ENCODE measurements at regions not wholly inside any gene's neighbourhood (a gene's known extent, or its start where the extent isn't known, plus 50 kb on each side); places are given as distances from the start of the nearest gene placed in this dataset.
"Not testable (repeated sequence)": the region's sequence is repeated elsewhere in the genome, so short reads cannot be mapped to it uniquely, and the experiment has no call there.

DNA sequence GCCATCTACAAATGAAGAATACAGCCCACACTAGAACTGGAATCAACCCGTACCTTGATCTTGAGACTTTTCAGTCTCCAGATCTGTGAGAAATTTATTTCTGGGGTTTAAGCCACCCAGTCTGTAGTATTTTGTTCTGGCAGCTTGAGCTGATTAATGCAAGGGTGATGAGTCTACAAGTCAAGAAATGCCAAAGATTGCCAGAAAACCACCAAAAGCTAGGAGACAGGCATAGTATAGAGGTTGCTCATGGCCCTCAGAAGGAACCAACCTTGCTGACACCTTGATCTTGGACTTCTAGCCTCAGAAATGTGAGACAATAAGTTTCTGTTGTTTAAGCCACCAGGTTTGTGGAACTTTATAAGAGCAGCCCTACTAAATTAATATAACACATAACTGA, 428.2 kb upstream of the KLF12 start:
- ChIA-PET CTCF (no interaction called here), POLR2A (no interaction called here)
- no peaks in the 10 kb centered on the region for H3K4me1 Mint-ChIP-seq
- H3K36me3 Mint-ChIP-seq (ENCODE audit: low read depth): no peaks in the 10 kb centered on the region
- H3K4me3 Mint-ChIP-seq: no peak overlapping the region
- H3K27ac Mint-ChIP-seq: no peak overlapping the region
- no peak for DNase-seq
- H3K9me3 Mint-ChIP-seq: no peaks in the 10 kb centered on the region
- H3K27me3 Mint-ChIP-seq: peaks cover 3% of the 10 kb centered on the region

DNA sequence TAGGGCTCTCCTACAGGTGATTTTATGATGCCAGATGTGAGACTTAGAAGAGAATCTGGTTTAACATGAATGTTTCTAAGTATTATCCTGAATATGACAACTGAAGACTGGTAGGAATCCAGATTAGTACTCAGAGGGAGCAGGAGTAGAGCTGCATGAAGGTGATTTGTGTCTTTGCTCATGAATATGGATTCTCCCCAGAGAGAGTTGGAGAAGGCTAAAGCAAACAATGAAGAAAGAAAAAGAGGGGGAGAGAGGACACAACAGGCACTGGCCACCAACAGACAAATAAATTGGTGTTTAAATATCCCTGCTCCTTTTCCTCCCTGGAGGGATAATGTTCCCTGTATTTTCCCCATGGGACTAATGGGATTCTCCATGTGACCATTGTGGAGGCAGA, 427.0 kb upstream of the KLF12 start:
- ChIA-PET CTCF (no interaction called here), POLR2A (no interaction called here)
- no peak overlapping the region for H3K4me3 Mint-ChIP-seq
- no peaks in the 10 kb centered on the region for H3K27me3 Mint-ChIP-seq
- no peak for DNase-seq
- no peaks in the 10 kb centered on the region for H3K4me1 Mint-ChIP-seq
- H3K27ac Mint-ChIP-seq: no peak overlapping the region
- H3K36me3 Mint-ChIP-seq (ENCODE audit: low read depth): no peaks in the 10 kb centered on the region
- no peaks in the 10 kb centered on the region for H3K9me3 Mint-ChIP-seq

DNA sequence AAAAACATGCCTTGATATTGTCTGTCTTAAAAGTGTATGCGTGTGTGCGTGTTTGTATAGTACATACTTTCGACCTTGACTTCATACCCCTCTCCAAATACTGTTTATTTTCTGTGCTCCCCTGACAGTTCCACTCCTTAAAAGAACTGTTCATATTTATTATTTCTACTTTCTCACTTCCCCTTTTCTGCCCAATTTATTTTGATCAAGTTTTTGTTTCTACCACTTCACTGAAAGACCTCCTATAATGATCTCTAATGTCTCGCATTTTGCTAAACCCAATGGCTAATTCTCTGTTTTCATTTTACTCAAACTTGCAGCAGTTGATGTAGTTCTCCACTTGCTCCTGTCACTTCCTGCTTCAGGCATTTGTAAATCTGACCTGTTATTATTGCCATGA, 426.1 kb upstream of the KLF12 start:
- H3K4me3 Mint-ChIP-seq: no peak overlapping the region
- H3K36me3 Mint-ChIP-seq (ENCODE audit: low read depth): no peaks in the 10 kb centered on the region
- POLR2A ChIA-PET: no interaction called here
- H3K27ac Mint-ChIP-seq: no peak overlapping the region
- H3K9me3 Mint-ChIP-seq: no peaks in the 10 kb centered on the region
- peaks cover 1% of the 10 kb centered on the region for H3K4me1 Mint-ChIP-seq
- CTCF ChIA-PET: no interaction called here
- no peaks in the 10 kb centered on the region for H3K27me3 Mint-ChIP-seq
- DNase-seq: no peak

DNA sequence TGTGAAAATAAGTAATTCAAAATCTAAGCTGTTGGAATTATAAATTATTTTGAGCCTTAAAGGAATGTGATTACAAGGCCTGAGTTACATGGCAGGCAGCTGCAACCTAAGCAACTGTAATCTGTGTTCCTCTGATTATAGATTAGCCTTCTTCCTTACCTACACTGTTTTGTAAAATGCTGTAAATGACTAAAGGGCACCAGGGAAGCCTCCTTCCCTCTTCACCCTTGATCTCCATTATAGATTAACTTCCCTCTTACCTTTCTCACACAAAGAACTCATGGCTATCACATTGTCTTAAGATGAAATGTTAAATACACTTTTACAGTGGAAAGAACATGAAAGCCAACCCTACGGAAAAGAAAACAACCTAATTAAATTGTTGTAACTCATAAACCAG, 423.7 kb upstream of the KLF12 start:
- no peaks in the 10 kb centered on the region for H3K36me3 Mint-ChIP-seq (ENCODE audit: low read depth)
- ChIA-PET POLR2A (no interaction called here), CTCF (no interaction called here)
- no peaks in the 10 kb centered on the region for H3K27me3 Mint-ChIP-seq
- no peak for DNase-seq
- no peak overlapping the region for H3K27ac Mint-ChIP-seq
- H3K4me1 Mint-ChIP-seq: peaks cover 4% of the 10 kb centered on the region
- no peaks in the 10 kb centered on the region for H3K9me3 Mint-ChIP-seq
- H3K4me3 Mint-ChIP-seq: no peak overlapping the region

DNA sequence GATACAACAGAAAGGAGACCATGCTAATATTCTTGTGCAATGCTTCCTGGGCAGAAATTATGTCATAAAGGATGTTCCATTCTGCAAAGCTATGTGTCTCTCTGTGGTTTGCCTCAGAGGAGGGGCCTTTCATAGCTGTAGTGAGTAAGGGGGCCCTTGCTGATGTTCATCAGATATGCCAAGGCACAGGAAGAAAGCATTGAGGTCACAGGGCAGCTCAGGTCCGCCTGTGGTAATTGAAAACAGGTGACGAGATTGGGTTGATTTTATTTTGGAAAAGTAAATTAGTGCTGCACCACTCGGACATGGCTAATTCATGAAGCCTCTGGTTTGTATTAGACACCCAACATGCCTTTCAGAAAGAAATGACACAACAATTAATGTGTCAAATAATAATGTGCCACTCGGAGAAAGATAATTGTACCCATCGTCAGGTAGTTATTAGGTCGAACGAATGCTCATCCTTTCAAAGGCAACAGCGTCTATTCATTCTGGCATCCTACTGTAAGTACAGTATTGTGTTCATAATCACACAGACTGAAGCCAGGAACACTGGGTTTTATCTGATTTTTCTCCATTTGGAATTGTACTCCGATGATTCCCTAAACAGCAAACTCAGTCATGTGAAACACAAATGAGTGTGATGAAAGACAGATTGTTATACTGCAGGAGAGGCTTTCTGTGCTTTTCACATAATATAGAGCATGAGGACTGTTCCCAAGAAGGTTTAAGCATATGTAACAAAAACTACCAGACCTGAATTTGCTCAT, 421.6 kb upstream of the KLF12 start:
- POLR2A ChIA-PET: no interaction called here
- no peak overlapping the region for H3K27ac Mint-ChIP-seq
- H3K4me3 Mint-ChIP-seq: no peak overlapping the region
- H3K27me3 Mint-ChIP-seq: no peaks in the 10 kb centered on the region
- H3K9me3 Mint-ChIP-seq: no peaks in the 10 kb centered on the region
- no peaks in the 10 kb centered on the region for H3K36me3 Mint-ChIP-seq (ENCODE audit: low read depth)
- CTCF ChIA-PET: no interaction called here
- H3K4me1 Mint-ChIP-seq: peaks cover 8% of the 10 kb centered on the region
- no peak for DNase-seq

DNA sequence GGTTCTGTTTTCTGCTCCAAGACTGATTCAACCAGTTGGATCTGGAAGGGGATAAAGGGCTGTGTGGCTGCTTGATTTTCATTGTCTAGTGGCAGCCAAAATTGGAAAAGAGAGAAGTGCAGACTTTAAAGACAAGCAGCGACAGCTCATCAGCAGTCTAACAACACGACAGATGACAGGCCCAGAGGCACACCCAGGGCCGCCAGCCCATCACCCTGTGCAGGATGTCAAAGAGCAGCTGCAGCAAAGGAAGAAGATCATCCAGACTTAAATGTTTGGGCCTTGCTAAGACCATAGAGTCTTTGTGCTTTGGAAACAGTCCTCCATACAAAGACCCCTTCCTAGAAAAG, 421.0 kb upstream of the KLF12 start:
- no peak for DNase-seq
- Mint-ChIP-seq H3K4me1 (peaks cover 11% of the 10 kb centered on the region), H3K9me3 (no peaks in the 10 kb centered on the region), H3K27ac (no peak overlapping the region), H3K36me3 (ENCODE audit: low read depth) (no peaks in the 10 kb centered on the region), H3K27me3 (no peaks in the 10 kb centered on the region), H3K4me3 (no peak overlapping the region)
- CTCF ChIA-PET: no interaction called here
- POLR2A ChIA-PET: no interaction called here

DNA sequence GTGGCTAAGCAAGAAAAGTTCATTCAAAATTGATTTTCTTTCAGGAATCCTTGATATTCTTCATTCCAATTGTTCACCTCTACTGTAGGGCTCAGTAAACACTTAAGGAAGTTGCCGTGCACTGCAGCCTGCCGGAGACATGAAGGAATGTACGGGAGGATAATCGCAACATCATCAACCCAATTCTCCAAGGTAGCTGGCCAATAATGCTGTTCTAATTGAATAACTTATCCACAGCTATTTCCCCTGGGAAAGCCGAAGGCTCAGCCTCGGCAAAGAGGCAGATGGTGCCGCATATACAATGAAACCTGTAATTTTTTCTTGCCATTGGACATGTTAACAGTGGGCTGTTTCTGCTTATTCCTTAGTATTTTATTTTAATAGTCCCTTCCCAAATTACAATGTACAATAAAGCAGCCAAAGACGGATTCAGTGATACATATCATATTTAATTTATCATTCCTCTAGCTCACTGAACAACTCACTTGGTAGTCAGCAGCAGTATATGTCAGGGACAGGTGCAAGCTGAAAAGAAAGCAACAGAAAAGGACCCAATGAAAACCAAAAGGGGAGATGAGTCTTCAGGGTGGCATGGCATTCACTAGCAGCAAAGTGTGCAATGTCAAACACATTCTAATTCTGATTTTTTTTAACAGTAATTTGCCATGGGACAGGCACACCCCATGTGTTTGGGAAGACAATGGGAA, 420.5 kb upstream of the KLF12 start:
- no peaks in the 10 kb centered on the region for H3K36me3 Mint-ChIP-seq (ENCODE audit: low read depth)
- no peak overlapping the region for H3K27ac Mint-ChIP-seq
- DNase-seq: no peak
- POLR2A ChIA-PET: no interaction called here
- CTCF ChIA-PET: no interaction called here
- peaks cover 16% of the 10 kb centered on the region for H3K4me1 Mint-ChIP-seq
- H3K9me3 Mint-ChIP-seq: no peaks in the 10 kb centered on the region
- no peaks in the 10 kb centered on the region for H3K27me3 Mint-ChIP-seq
- no peak overlapping the region for H3K4me3 Mint-ChIP-seq

DNA sequence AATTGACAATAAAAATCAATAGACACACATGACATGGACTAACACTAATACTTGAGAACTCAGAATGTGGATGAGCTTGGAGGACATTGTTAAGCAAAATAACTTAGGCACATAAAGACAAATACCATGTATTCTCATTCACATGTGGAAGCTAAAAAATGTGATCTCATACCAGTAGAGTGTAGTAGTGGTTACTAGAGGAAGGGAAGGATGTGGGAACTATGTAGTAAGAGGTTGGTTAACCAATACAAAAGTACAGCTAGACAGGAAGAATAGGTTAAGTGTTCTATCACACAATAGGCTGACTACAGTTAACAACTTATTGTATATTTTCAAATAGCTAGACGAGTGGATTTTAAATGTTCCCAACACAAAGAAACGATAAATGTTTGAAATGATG, 415.8 kb upstream of the KLF12 start:
- Mint-ChIP-seq H3K27ac (peak overlapping the region; percentile 7), H3K27me3 (no peaks in the 10 kb centered on the region), H3K36me3 (ENCODE audit: low read depth) (no peaks in the 10 kb centered on the region), H3K4me1 (peaks cover 16% of the 10 kb centered on the region), H3K9me3 (no peaks in the 10 kb centered on the region), H3K4me3 (no peak overlapping the region)
- ChIA-PET POLR2A (interaction anchor here (1.3 kb wide), 1 partner anchor 415 kb away, joined by 5 read pairs; the partner anchor contains the start of gene KLF12), CTCF (interaction anchor here (0.6 to 1.1 kb wide), 3 partner anchors 28 to 525 kb away, joined by 3 read pairs; no protein-coding TSS in a partner anchor)
- DNase-seq: no peak

DNA sequence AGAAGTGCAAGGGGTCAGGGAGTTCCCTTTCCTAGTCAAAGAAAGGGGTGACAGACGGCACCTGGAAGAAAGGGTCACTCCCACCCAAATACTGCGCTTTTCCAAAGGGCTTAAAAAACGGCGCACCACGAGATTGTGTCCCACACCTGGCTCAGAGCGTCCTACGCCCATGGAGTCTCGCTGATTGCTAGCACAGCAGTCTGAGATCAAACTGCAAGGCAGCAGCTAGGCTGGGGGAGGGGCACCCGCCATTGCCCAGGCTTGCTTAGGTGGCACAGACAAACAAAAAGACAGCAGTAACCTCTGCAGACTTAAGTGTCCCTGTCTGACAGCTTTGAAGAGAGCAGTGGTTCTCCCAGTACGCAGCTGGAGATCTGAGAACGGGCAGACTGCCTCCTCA, 402.4 kb upstream of the KLF12 start:
- DNase-seq; CTCF ChIA-PET; H3K36me3 Mint-ChIP-seq (ENCODE audit: low read depth); H3K27me3 Mint-ChIP-seq; H3K4me1 Mint-ChIP-seq; H3K4me3 Mint-ChIP-seq; H3K27ac Mint-ChIP-seq; H3K9me3 Mint-ChIP-seq; POLR2A ChIA-PET: not testable (repeated sequence)

DNA sequence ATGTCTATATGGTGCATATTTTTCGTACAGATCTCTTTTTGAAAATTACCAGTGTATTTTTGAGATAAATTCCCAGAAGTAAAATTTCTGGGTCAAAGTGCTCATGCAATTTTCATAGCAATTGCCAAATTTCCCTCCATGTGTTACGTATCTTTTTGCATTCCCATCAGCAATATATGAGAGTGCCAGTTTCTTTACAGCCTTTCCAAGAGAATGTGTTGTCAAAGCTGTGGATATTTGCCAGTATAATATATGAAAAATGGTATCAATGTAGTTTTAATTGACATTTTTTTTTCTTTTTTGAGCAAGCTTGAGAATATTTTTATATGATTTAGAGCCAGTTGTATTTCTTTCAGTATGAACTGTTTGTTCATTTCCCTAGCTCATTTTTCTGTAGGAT, 399.0 kb upstream of the KLF12 start:
- H3K9me3 Mint-ChIP-seq: no peaks in the 10 kb centered on the region
- H3K27ac Mint-ChIP-seq: no peak overlapping the region
- ChIA-PET POLR2A (interaction anchor here (1.5 kb wide), 1 partner anchor 399 kb away, joined by 3 read pairs; the partner anchor contains the start of gene KLF12), CTCF (interaction anchor here (0.6 kb wide), 1 partner anchor 333 kb away, joined by 4 read pairs; no protein-coding TSS in a partner anchor)
- H3K4me3 Mint-ChIP-seq: no peak overlapping the region
- H3K4me1 Mint-ChIP-seq: no peaks in the 10 kb centered on the region
- H3K36me3 Mint-ChIP-seq (ENCODE audit: low read depth): no peaks in the 10 kb centered on the region
- DNase-seq: no peak
- no peaks in the 10 kb centered on the region for H3K27me3 Mint-ChIP-seq

DNA sequence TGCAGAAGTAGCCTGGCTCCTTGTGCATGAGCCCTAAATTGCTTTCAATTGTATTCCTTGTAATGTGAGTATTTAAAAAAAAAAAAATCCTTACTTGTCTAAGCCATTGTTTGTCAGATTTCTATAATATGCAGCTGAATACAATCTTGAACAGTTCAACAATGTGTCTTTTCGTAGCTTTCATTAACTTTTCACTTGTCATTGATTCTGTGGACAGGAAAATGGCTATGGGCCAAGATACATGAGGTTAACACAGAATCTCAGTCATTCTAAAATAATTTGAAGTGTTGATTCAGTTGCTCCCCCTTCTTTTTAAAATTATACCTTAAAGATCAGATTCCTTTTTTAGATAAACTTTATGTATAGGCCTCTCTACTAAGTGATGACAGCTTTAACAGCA, 395.8 kb upstream of the KLF12 start:
- no peaks in the 10 kb centered on the region for H3K36me3 Mint-ChIP-seq (ENCODE audit: low read depth)
- CTCF ChIA-PET: no interaction called here

DNA sequence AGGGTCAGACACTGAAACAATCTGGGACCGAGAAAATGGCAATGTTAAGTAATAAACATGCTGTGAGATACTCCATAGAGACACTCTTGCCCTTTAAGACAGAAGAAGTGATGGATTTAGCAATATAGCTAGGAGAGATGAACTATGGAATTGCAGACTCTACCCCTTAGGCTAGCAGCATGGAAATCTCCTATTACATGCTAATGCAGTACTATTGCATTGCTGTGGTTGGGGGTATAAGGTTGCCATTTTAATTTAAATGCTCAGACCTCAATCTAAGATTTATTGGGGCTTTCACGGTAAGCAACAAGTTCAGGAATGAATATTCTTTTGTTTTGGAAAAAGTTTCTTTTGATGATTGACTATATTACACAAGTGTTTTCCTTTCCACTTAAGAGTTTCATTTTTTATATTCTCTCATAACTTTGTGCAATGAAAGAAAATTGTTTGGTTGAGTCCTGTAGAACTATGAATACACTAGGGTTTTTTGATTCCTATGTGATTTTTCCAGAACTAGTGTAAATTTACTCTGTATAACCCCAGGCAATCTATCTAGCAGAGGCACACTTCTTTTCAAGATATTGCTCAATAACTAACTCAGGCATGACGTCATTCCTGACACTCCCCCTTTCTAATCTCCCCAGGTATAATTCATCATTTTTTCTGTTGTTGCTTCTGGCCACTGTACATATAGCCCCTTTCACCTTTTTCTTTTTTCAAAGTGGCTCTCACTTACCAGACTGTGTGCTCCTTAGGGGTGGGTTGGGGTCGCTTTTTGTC, 394.7 kb upstream of the KLF12 start:
- Mint-ChIP-seq H3K4me3 (no peak overlapping the region), H3K36me3 (ENCODE audit: low read depth) (no peaks in the 10 kb centered on the region), H3K9me3 (no peaks in the 10 kb centered on the region), H3K27ac (no peak overlapping the region), H3K4me1 (no peaks in the 10 kb centered on the region), H3K27me3 (no peaks in the 10 kb centered on the region)
- ChIA-PET POLR2A (no interaction called here), CTCF (no interaction called here)
- no peak for DNase-seq

More for the DNA sequence above, 395.8 kb upstream of the KLF12 start:
- Mint-ChIP-seq H3K27me3 (no peaks in the 10 kb centered on the region), H3K4me3 (no peak overlapping the region), H3K27ac (no peak overlapping the region), H3K4me1 (no peaks in the 10 kb centered on the region), H3K9me3 (no peaks in the 10 kb centered on the region)
- POLR2A ChIA-PET: no interaction called here
- DNase-seq: no peak

DNA sequence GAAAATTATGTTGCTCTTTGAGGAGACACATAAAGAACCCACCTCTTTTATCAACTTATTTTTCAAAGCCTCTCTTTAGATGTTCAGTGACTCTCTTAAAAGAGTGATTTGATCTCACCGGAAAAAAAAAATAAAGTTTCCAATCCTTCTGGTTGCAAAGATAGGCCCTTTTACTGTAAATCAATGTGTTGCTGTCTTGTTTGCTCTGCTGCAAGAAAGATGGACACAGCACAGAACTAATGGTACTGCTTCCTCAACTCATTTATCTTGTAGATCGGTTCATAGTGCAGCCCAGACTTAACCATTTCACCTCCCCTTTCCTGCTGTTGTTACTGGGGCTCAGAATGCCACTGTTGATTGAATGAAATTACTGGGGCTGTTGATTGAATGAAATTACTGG, 388.9 kb upstream of the KLF12 start:
- no peak overlapping the region for H3K4me3 Mint-ChIP-seq
- no peaks in the 10 kb centered on the region for H3K27me3 Mint-ChIP-seq
- no peaks in the 10 kb centered on the region for H3K9me3 Mint-ChIP-seq
- POLR2A ChIA-PET: no interaction called here
- no peak overlapping the region for H3K27ac Mint-ChIP-seq
- CTCF ChIA-PET: no interaction called here
- DNase-seq: no peak
- H3K4me1 Mint-ChIP-seq: no peaks in the 10 kb centered on the region
- H3K36me3 Mint-ChIP-seq (ENCODE audit: low read depth): no peaks in the 10 kb centered on the region

All from activated CD4-positive, alpha-beta memory T cell treated with anti-CD3 and anti-CD28 coated beads, Interleukin-2, amount 10 ng/mL, durations not matched to agents 7 days and 5 days (primary cell).